Activated CD4-positive, alpha-beta T cell treated with anti-CD3 and anti-CD28 coated beads for 36 hours (primary cell): ENCODE measurements at regions not wholly inside any gene's neighbourhood (a gene's known extent, or its start where the extent isn't known, plus 50 kb on each side); places are given as distances from the start of the nearest gene placed in this dataset.

Experiments
- ATAC-seq: fragments of 200-7000 bp; cut with Tn5 transposase; one replicate; pipeline ENCODE4 v1.10.0; 2021; ENCODE audit warnings: mild to moderate bottlenecking, moderate library complexity
- CTCF ChIA-PET: fragments of 350-600 bp; sonication (Branson Sonifier 250); formaldehyde crosslinking; loops from one replicate; lab custom pipeline; 2021; ENCODE audit warnings: antibody characterized with exemption; lab: Charles Lee
- POLR2A ChIA-PET: fragments of 350-600 bp; sonication (Branson Sonifier 250); formaldehyde crosslinking; loops from one replicate; lab custom pipeline; 2021; ENCODE audit warnings: antibody characterized with exemption, inconsistent platforms; lab: Charles Lee
- DNase-seq: peaks from one replicate; pipeline ENCODE4 v3.0.0-alpha.2; 2020
- H3K27ac Mint-ChIP-seq: one replicate; pipeline ENCODE4 v1.8.0; 2021; ENCODE audit warnings: mixed read lengths
- H3K27me3 Mint-ChIP-seq: one replicate; pipeline ENCODE4 v1.8.0; 2021; ENCODE audit warnings: mixed read lengths
- H3K36me3 Mint-ChIP-seq: one replicate; pipeline ENCODE4 v1.8.0; 2021; ENCODE audit warnings: low read depth, mixed read lengths
- H3K4me1 Mint-ChIP-seq: one replicate; pipeline ENCODE4 v1.8.0; 2021; ENCODE audit warnings: mixed read lengths
- H3K4me3 Mint-ChIP-seq: one replicate; pipeline ENCODE4 v1.8.0; 2021; ENCODE audit warnings: mild to moderate bottlenecking, moderate library complexity, mixed read lengths
- H3K9me3 Mint-ChIP-seq: one replicate; pipeline ENCODE4 v1.8.0; 2021; ENCODE audit warnings: low read depth, mixed read lengths
- intact Hi-C, 2 experiments: fragments of 100-400 bp; cut with DNase I in 1 of 2; cut with micrococcal nuclease in 1 of 2; formaldehyde crosslinking; loops; one replicate each; pipeline versions ENCODE4 v1.14.2 to v1.15.1; 2022 to 2024; cut with DNase I, micrococcal nuclease

- POLR2A ChIA-PET, result no interaction called here
- DNase-seq (no peak), ATAC-seq (no peak)
- CTCF ChIA-PET, result no interaction called here
- Mint-ChIP-seq H3K36me3 (no peaks in the 10 kb centered on the region), H3K27ac (no peak overlapping the region), H3K4me3 (no peak overlapping the region), H3K27me3 (peaks cover 15% of the 10 kb centered on the region), H3K4me1 (peaks cover 4% of the 10 kb centered on the region), H3K9me3 (no peaks in the 10 kb centered on the region)
- intact Hi-C loops, result no loop called here
Measured at GRCh38 chr2:11955884-11956291, 209.5 kb downstream of the LPIN1 start.

- H3K27me3 Mint-ChIP-seq, result no peaks in the 10 kb centered on the region
- H3K9me3 Mint-ChIP-seq, result no peaks in the 10 kb centered on the region
- H3K27ac Mint-ChIP-seq, result no peak overlapping the region
- POLR2A ChIA-PET, result no interaction called here
- CTCF ChIA-PET, result no interaction called here
- H3K4me3 Mint-ChIP-seq, result no peak overlapping the region
- no peaks in the 10 kb centered on the region for H3K4me1 Mint-ChIP-seq
- intact Hi-C loops, result no loop called here
- ATAC-seq (no peak), DNase-seq (no peak)
- no peaks in the 10 kb centered on the region for H3K36me3 Mint-ChIP-seq
Measured at GRCh38 chr2:11962707-11963328, 216.4 kb downstream of the LPIN1 start.

GRCh38 chr2:11963966-11964365, 217.5 kb downstream of the LPIN1 start:
- ChIA-PET POLR2A (no interaction called here), CTCF (interaction anchor here (0.6 kb wide), 2 partner anchors 469 to 1287 kb away, joined by 3 read pairs; no protein-coding TSS in a partner anchor)
- no peak for DNase-seq
- Mint-ChIP-seq H3K4me1 (no peaks in the 10 kb centered on the region), H3K27ac (no peak overlapping the region), H3K4me3 (no peak overlapping the region), H3K36me3 (no peaks in the 10 kb centered on the region), H3K9me3 (no peaks in the 10 kb centered on the region), H3K27me3 (no peaks in the 10 kb centered on the region)
- intact Hi-C loops, result no loop called here
- ATAC-seq, result no peak

GRCh38 chr2:11967946-11968465, 221.6 kb downstream of the LPIN1 start:
- intact Hi-C loops, result no loop called here
- Mint-ChIP-seq H3K36me3 (no peaks in the 10 kb centered on the region), H3K27ac (no peak overlapping the region), H3K27me3 (peaks cover 2% of the 10 kb centered on the region), H3K4me1 (no peaks in the 10 kb centered on the region), H3K4me3 (no peak overlapping the region), H3K9me3 (peaks cover 7% of the 10 kb centered on the region)
- ChIA-PET POLR2A (no interaction called here), CTCF (interaction anchor here (0.5 kb wide), 1 partner anchor 75 kb away, joined by 3 read pairs; no protein-coding TSS in a partner anchor)
- no peak for DNase-seq
- no peak for ATAC-seq

GRCh38 chr2:11968521-11968920, 222.1 kb downstream of the LPIN1 start:
- Mint-ChIP-seq H3K36me3 (peaks cover under 1% of the 10 kb centered on the region), H3K27ac (no peak overlapping the region), H3K4me1 (no peaks in the 10 kb centered on the region), H3K4me3 (no peak overlapping the region), H3K9me3 (peaks cover 8% of the 10 kb centered on the region), H3K27me3 (peaks cover 2% of the 10 kb centered on the region)
- ATAC-seq (no peak), DNase-seq (no peak)
- ChIA-PET POLR2A (no interaction called here), CTCF (interaction anchor here (0.5 kb wide), 1 partner anchor 75 kb away, joined by 3 read pairs; no protein-coding TSS in a partner anchor)
- intact Hi-C loops, result no loop called here

GRCh38 chr2:11969774-11970173, 223.3 kb downstream of the LPIN1 start:
- intact Hi-C loops, result no loop called here
- Mint-ChIP-seq H3K27me3 (peaks cover 2% of the 10 kb centered on the region), H3K27ac (no peak overlapping the region), H3K4me3 (no peak overlapping the region), H3K9me3 (peaks cover 14% of the 10 kb centered on the region), H3K4me1 (no peaks in the 10 kb centered on the region), H3K36me3 (peaks cover 7% of the 10 kb centered on the region)
- ChIA-PET POLR2A (no interaction called here), CTCF (no interaction called here)
- no peak for DNase-seq
- no peak for ATAC-seq

- Mint-ChIP-seq H3K4me3 (no peak overlapping the region), H3K27ac (no peak overlapping the region), H3K9me3 (peaks cover 22% of the 10 kb centered on the region), H3K36me3 (peaks cover 7% of the 10 kb centered on the region), H3K4me1 (no peaks in the 10 kb centered on the region), H3K27me3 (peaks cover 2% of the 10 kb centered on the region)
- POLR2A ChIA-PET, result interaction anchor here (1.1 kb wide), 1 partner anchor 31 kb away, joined by 4 read pairs; no protein-coding TSS in a partner anchor
- DNase-seq (no peak), ATAC-seq (no peak)
- intact Hi-C loops, result no loop called here
- CTCF ChIA-PET, result no interaction called here
Measured at GRCh38 chr2:11974573-11974972, 228.1 kb downstream of the LPIN1 start.

GRCh38 chr2:11975373-11975772, 228.9 kb downstream of the LPIN1 start:
- no peak overlapping the region for H3K4me3 Mint-ChIP-seq
- CTCF ChIA-PET, result no interaction called here
- no peak for ATAC-seq

GRCh38 chr2:11976073-11976472, 229.6 kb downstream of the LPIN1 start:
- peaks cover 22% of the 10 kb centered on the region for H3K9me3 Mint-ChIP-seq
- intact Hi-C loops, result no loop called here
- H3K4me3 Mint-ChIP-seq, result no peak overlapping the region
- POLR2A ChIA-PET, result no interaction called here
- CTCF ChIA-PET, result interaction anchor here (1.1 to 1.6 kb wide), 2 partner anchors 29 to 1031 kb away, joined by 3 to 5 read pairs; no protein-coding TSS in a partner anchor
- peaks cover 2% of the 10 kb centered on the region for H3K27me3 Mint-ChIP-seq
- H3K36me3 Mint-ChIP-seq, result peaks cover 7% of the 10 kb centered on the region
- DNase-seq (no peak), ATAC-seq (no peak)
- no peaks in the 10 kb centered on the region for H3K4me1 Mint-ChIP-seq
- no peak overlapping the region for H3K27ac Mint-ChIP-seq

More at GRCh38 chr2:11975373-11975772, 228.9 kb downstream of the LPIN1 start:
- H3K27ac Mint-ChIP-seq, result no peak overlapping the region
- POLR2A ChIA-PET, result interaction anchor here (0.5 kb wide), 1 partner anchor 1184 kb away, joined by 4 read pairs; no protein-coding TSS in a partner anchor
- peaks cover 7% of the 10 kb centered on the region for H3K36me3 Mint-ChIP-seq
- no peaks in the 10 kb centered on the region for H3K4me1 Mint-ChIP-seq
- peaks cover 2% of the 10 kb centered on the region for H3K27me3 Mint-ChIP-seq
- no peak for DNase-seq
- peaks cover 22% of the 10 kb centered on the region for H3K9me3 Mint-ChIP-seq
- intact Hi-C loops, result no loop called here

- intact Hi-C loops, result no loop called here
- Mint-ChIP-seq H3K36me3 (peaks cover 7% of the 10 kb centered on the region), H3K4me1 (peaks cover 2% of the 10 kb centered on the region), H3K9me3 (peaks cover 15% of the 10 kb centered on the region), H3K27me3 (no peaks in the 10 kb centered on the region), H3K27ac (no peak overlapping the region), H3K4me3 (no peak overlapping the region)
- DNase-seq, result no peak
- ChIA-PET POLR2A (no interaction called here), CTCF (interaction anchor here (1.6 kb wide), 1 partner anchor 1029 kb away, joined by 5 read pairs; no protein-coding TSS in a partner anchor)
- ATAC-seq, result no peak
Measured at GRCh38 chr2:11977766-11978524, 231.5 kb downstream of the LPIN1 start.

- CTCF ChIA-PET, result interaction anchor here (0.7 kb wide), 1 partner anchor 160 kb away, joined by 3 read pairs; no protein-coding TSS in a partner anchor
- Mint-ChIP-seq H3K4me3 (no peak overlapping the region), H3K27ac (no peak overlapping the region), H3K9me3 (peaks cover 3% of the 10 kb centered on the region), H3K36me3 (no peaks in the 10 kb centered on the region), H3K4me1 (peaks cover 2% of the 10 kb centered on the region), H3K27me3 (no peaks in the 10 kb centered on the region)
- POLR2A ChIA-PET, result no interaction called here
- DNase-seq (no peak), ATAC-seq (no peak)
- intact Hi-C loops, result no loop called here
Measured at GRCh38 chr2:11980809-11981208, 234.4 kb downstream of the LPIN1 start.
